K562 (cell line): ENCODE measurements at regions not wholly inside any gene's neighbourhood (a gene's known extent, or its start where the extent isn't known, plus 50 kb on each side); places are given as distances from the start of the nearest gene placed in this dataset.

Experiments
- ATAC-seq: fragments of 200-7000 bp; cut with Tn5 transposase; 3 replicates; pipeline ENCODE4 v1.9.1; 2020; ENCODE audit warnings: moderate library complexity
- BruUV-seq: library from RNA; stranded (reverse); fragments of 400-500 nt; replicated peaks from 2 replicates; lab custom pipeline; 2021; lab: Mats Ljungman, UMichigan
- CTCF ChIA-PET: fragments of 300-600 bp; formaldehyde crosslinking; extraction: SDS; loops from one replicate; lab custom pipeline; 2021; ENCODE audit warnings: low intra/inter-chr PET ratio; lab: Yijun Ruan, JAX
- POLR2A ChIA-PET: fragments of 300-600, 350-650 bp; sonication (Branson Sonifier 250); formaldehyde crosslinking; extraction: SDS; loops from one replicate; lab custom pipeline; 2021; ENCODE audit warnings: antibody characterized with exemption, inconsistent platforms; lab: Yijun Ruan, JAX
- DNase-seq, 4 experiments: peaks; one replicate each; pipeline versions ENCODE4 v3.0.0 to v3.0.0-alpha.2; 2011 to 2018; ENCODE audit warnings: low spot score in 3 of 4, mixed read lengths in 3 of 4; ENCODE audit errors: extremely low read depth in 1 of 4
- FAIRE-seq: peaks from 2 replicates; lab custom pipeline; 2011; peaks lifted over from hg19 to GRCh38; lab: Jason Lieb, UNC
- H2AFZ ChIP-seq: 2 replicates; pipeline ENCODE4 v1.6.0; 2011; ENCODE audit warnings: low read depth, low read length, control low read depth, inconsistent platforms
- H3K27ac ChIP-seq: fragments of 200-600 bp; 3 replicates; pipeline ENCODE4 v1.8.0; 2011; ENCODE audit warnings: low read depth, mild to moderate bottlenecking, control low read depth, inconsistent platforms, low read length, moderate library complexity, mixed read lengths; ENCODE audit errors: extremely low read depth
- H3K27me3 ChIP-seq, 2 experiments: fragments of 300-600 bp in 1 of 2; 2 replicates in 1 of 2; 3 replicates in 1 of 2; pipeline versions ENCODE4 v1.6.0 to v1.8.0; 2011; ENCODE audit warnings: inconsistent platforms in 2 of 2, low read length in 2 of 2, mild to moderate bottlenecking in 1 of 2, mixed read lengths in 1 of 2, moderate library complexity in 1 of 2; ENCODE audit not compliant: control insufficient read depth in 2 of 2, insufficient read depth in 2 of 2
- H3K36me3 ChIP-seq: fragments of 300-600 bp; 3 replicates; pipeline ENCODE4 v1.8.0; 2011; ENCODE audit warnings: mild to moderate bottlenecking, low read length, inconsistent platforms; ENCODE audit not compliant: control insufficient read depth, insufficient read depth
- H3K4me1 ChIP-seq, 2 experiments: fragments of 200-600 bp in 1 of 2; replicated peaks in 1 of 2; 2 replicates in 1 of 2; 3 replicates in 1 of 2; pipeline versions ENCODE4 v1.5.1 to v1.8.0; 2011; ENCODE audit warnings: inconsistent platforms in 2 of 2, low read length in 2 of 2, mild to moderate bottlenecking in 1 of 2, mixed read lengths in 1 of 2, moderate library complexity in 1 of 2; ENCODE audit not compliant: control insufficient read depth in 2 of 2, insufficient read depth in 2 of 2
- H3K4me2 ChIP-seq: 2 replicates; pipeline ENCODE4 v1.6.1; 2011; ENCODE audit warnings: low read length, control low read depth, inconsistent platforms, mixed read lengths; ENCODE audit not compliant: insufficient read depth
- H3K4me3 ChIP-seq: fragments of 200-600 bp; sonication (generic), shearing (Covaris generic); 2 replicates; pipeline ENCODE4 v1.5.1; 2016; ENCODE audit warnings: control low read depth, inconsistent platforms
- H3K79me2 ChIP-seq: fragments of 200-600 bp; 3 replicates; pipeline ENCODE4 v1.8.0; 2011; ENCODE audit warnings: low read length, inconsistent platforms; ENCODE audit not compliant: control insufficient read depth, insufficient read depth
- H3K9ac ChIP-seq, 2 experiments: 2 replicates each; pipeline versions ENCODE4 v1.6.0 to v1.6.1; 2011; ENCODE audit warnings: low read depth in 2 of 2, low read length in 2 of 2, control low read depth in 1 of 2, inconsistent platforms in 1 of 2, mild to moderate bottlenecking in 1 of 2, mixed read lengths in 1 of 2; ENCODE audit not compliant: insufficient read depth in 1 of 2
- H3K9me1 ChIP-seq: one replicate; pipeline ENCODE4 v1.6.0; 2011; ENCODE audit warnings: inconsistent platforms, mild to moderate bottlenecking, low read length, moderate library complexity; ENCODE audit not compliant: control insufficient read depth, insufficient read depth
- H3K9me3 ChIP-seq: replicated peaks from 2 replicates; pipeline ENCODE4 v1.5.1; 2011; ENCODE audit warnings: low read depth, low read length, inconsistent platforms; ENCODE audit not compliant: control insufficient read depth, insufficient read depth
- H4K20me1 ChIP-seq: replicated peaks from 2 replicates; pipeline ENCODE4 v1.6.1; 2011; ENCODE audit warnings: low read length, inconsistent platforms, mixed read lengths; ENCODE audit not compliant: control insufficient read depth, insufficient read depth
- CC2D1A ChIP-seq: fragments of 450-650 bp; IDR thresholded peaks from 2 replicates; pipeline ENCODE4 v1.6.1; 2017; ENCODE audit warnings: mild to moderate bottlenecking
- EP300 ChIP-seq: IDR thresholded peaks from 2 replicates; pipeline ENCODE4 v1.6.1; 2012; ENCODE audit warnings: low read length, improper control_type of control experiment
- KHSRP ChIP-seq: fragments of 450-650 bp; IDR thresholded peaks from 2 replicates; pipeline ENCODE4 v1.6.1; 2017
- MAFK ChIP-seq: IDR thresholded peaks from 2 replicates; pipeline ENCODE4 v1.6.1; 2011; ENCODE audit warnings: low read length, improper control_type of control experiment
- ZBTB7A ChIP-seq: IDR thresholded peaks from 2 replicates; pipeline ENCODE4 v1.6.1; 2011; ENCODE audit warnings: low read depth, mild to moderate bottlenecking, low read length, moderate library complexity, borderline replicate concordance; ENCODE audit not compliant: control insufficient read depth
- ZNF124 ChIP-seq: sonication (generic); formaldehyde crosslinking; IDR thresholded peaks from 2 replicates; pipeline ENCODE4 v1.8.1; 2022; ENCODE audit warnings: missing genetic modification reagents
- ZNF717 ChIP-seq: fragments of 250-450 bp; sonication (Bioruptor Pico); IDR thresholded peaks from 2 replicates; pipeline ENCODE4 v1.5.0; 2021
- ZNF75A ChIP-seq: fragments of 450-650 bp; formaldehyde crosslinking; IDR thresholded peaks from 2 replicates; pipeline ENCODE4 v1.4.0; 2020; ENCODE audit warnings: mild to moderate bottlenecking
- ZNF780A ChIP-seq: fragments of 250-450 bp; sonication (Bioruptor Pico); IDR thresholded peaks from 2 replicates; pipeline ENCODE4 v1.5.0; 2021; ENCODE audit warnings: mild to moderate bottlenecking
- WGBS: fragments of 100-300 bp; shearing (Covaris generic); methylation state at CpG from one replicate; pipeline ENCODE4 v1.1.6; 2016; ENCODE audit warnings: low coverage, mixed read lengths; ENCODE audit not compliant: insufficient coverage; ENCODE audit errors: missing lambda C conversion rate; 5-methylcytosine and 5-hydroxymethylcytosine counted together
- in situ Hi-C: fragments of 300-500 bp; cut with MboI; formaldehyde crosslinking; loops from 4 replicates; pipeline ENCODE4 v1.15.0; 2018; ENCODE audit warnings: inconsistent platforms, mixed read lengths
- intact Hi-C: fragments of 100-400 bp; cut with micrococcal nuclease; formaldehyde crosslinking; loops from 2 replicates; pipeline ENCODE4 v1.14.2; 2022

GRCh38 chr7:8932751-8933150 is 499.3 kb downstream of the NXPH1 start (continued):
- TF ChIP-seq MAFK = no peak
- no peak for TF ChIP-seq EP300

- FAIRE-seq (no peak), DNase-seq (no peak), ATAC-seq (no peak)
- H3K27ac ChIP-seq = no peak overlapping the region
- no peak overlapping the region for H3K4me3 ChIP-seq
- no peak overlapping the region for H3K9ac ChIP-seq
- no peaks in the 10 kb centered on the region for H3K9me1 ChIP-seq
- no peaks in the 10 kb centered on the region for H4K20me1 ChIP-seq
- CTCF ChIA-PET = no interaction called here
- no peak for TF ChIP-seq KHSRP
- H3K4me1 ChIP-seq = no peaks in the 10 kb centered on the region; a peak in 1 of 5 replicates
- no peaks in the 10 kb centered on the region for H3K27me3 ChIP-seq
- H2AFZ ChIP-seq = no peak overlapping the region
- no peaks in the 10 kb centered on the region for H3K9me3 ChIP-seq
- intact Hi-C loops (no loop called here), in situ Hi-C loops (no loop called here)
- no TSS peak for BruUV-seq
- POLR2A ChIA-PET = no interaction called here
- H3K36me3 ChIP-seq = no peaks in the 10 kb centered on the region
- H3K4me2 ChIP-seq = no peak overlapping the region
- 9% methylated on average over 2 of the region's 2 CpGs for WGBS
- no peaks in the 10 kb centered on the region for H3K79me2 ChIP-seq
These were observed 503.8 kb downstream of the NXPH1 start for GRCh38 chr7:8937204-8937603.

DNA sequence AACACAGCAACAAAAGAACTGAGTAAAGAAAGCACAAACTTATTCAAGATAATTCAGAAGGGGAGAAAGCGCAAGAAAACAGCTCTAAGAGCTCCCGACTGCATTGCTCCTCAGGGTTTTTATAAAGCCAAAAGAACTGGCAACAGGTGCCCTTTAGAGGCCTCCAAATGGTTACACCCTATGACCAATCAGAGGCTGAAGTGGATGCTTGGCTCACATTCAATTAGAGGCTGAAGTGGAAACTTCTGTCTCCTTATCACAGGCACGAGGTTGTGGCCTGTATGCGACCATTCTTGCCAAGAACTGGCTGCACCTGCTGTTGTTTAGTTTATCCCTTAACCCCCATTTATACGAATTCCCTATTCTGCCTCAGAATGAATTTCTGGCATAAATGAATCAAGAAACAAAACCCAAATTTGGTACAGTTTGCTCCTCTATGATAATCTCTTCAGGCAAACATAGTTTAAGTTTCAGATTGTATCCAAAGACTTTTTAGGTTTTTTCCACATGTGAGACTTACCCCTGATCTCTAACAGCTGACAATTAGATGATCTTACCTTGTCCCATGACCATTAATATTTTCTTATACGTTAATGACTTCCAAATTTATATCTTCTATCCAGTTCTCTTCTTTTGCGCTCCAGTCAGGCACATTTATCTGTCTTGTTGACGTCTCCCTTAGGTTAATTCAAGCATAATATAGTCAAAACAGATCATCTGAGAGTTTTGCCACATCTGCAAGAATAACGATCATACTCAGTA is 504.8 kb downstream of the NXPH1 start:
- Histone ChIP-seq H3K9ac (no peak overlapping the region), H3K9me3 (no peaks in the 10 kb centered on the region), H3K4me3 (no peak overlapping the region), H2AFZ (no peak overlapping the region), H3K27ac (no peak overlapping the region), H3K9me1 (no peaks in the 10 kb centered on the region), H3K4me1 (no peaks in the 10 kb centered on the region), H3K79me2 (no peaks in the 10 kb centered on the region), H3K4me2 (no peak overlapping the region), H4K20me1 (no peaks in the 10 kb centered on the region), H3K36me3 (no peaks in the 10 kb centered on the region), H3K27me3 (no peaks in the 10 kb centered on the region)
- FAIRE-seq (no peak), ATAC-seq (no peak), DNase-seq (no peak)
- intact Hi-C loops = no loop called here
- WGBS = 4% methylated on average over 9 of the region's 9 CpGs
- POLR2A ChIA-PET = no interaction called here
- BruUV-seq = no TSS peak
- in situ Hi-C loops = no loop called here
- CTCF ChIA-PET = no interaction called here
- no peak for TF ChIP-seq ZNF717 (CRISPR knock-in tag)
- TF ChIP-seq ZNF780A = no peak
- TF ChIP-seq ZNF124 = no peak
- no peak for TF ChIP-seq CC2D1A
- no peak for TF ChIP-seq ZNF75A (CRISPR knock-in tag)
- no peak for TF ChIP-seq ZBTB7A
